T-helper 1 cell treated with Interleukin-12 subunit alpha and Interleukin-12 subunit beta and Interleukin-4 antibody, amounts not matched to agents 30 μg/mL and 1 μg/mL, for 36 hours (primary cell): ENCODE measurements at regions not wholly inside any gene's neighbourhood (a gene's known extent, or its start where the extent isn't known, plus 50 kb on each side); places are given as distances from the start of the nearest gene placed in this dataset.
"Not testable (repeated sequence)": the region's sequence is repeated elsewhere in the genome, so short reads cannot be mapped to it uniquely, and the experiment has no call there.

Experiments used
- H3K27ac Mint-ChIP-seq: one replicate; pipeline ENCODE4 v1.8.0; 2021; ENCODE audit warnings: mild to moderate bottlenecking, mixed read lengths
- H3K27me3 Mint-ChIP-seq: one replicate; pipeline ENCODE4 v1.8.0; 2021; ENCODE audit warnings: low read depth, mixed read lengths
- H3K36me3 Mint-ChIP-seq: one replicate; pipeline ENCODE4 v1.8.0; 2021; ENCODE audit warnings: low read depth, mixed read lengths
- H3K4me1 Mint-ChIP-seq: one replicate; pipeline ENCODE4 v1.8.0; 2021; ENCODE audit warnings: low read depth, mixed read lengths
- H3K4me3 Mint-ChIP-seq: one replicate; pipeline ENCODE4 v1.8.0; 2021; ENCODE audit warnings: mild to moderate bottlenecking, moderate library complexity, mixed read lengths
- H3K9me3 Mint-ChIP-seq: one replicate; pipeline ENCODE4 v1.8.0; 2021; ENCODE audit warnings: mixed read lengths

GRCh38 chr6:144786825-144787224 lies 501.7 kb downstream of the UTRN start:
- peaks cover 12% of the 10 kb centered on the region for H3K36me3 Mint-ChIP-seq
- no peaks in the 10 kb centered on the region for H3K9me3 Mint-ChIP-seq
- no peak overlapping the region for H3K27ac Mint-ChIP-seq

GRCh38 chr6:144793744-144794143 lies 508.6 kb downstream of the UTRN start:
- H3K27me3 Mint-ChIP-seq: no peaks in the 10 kb centered on the region
- H3K9me3 Mint-ChIP-seq: peaks cover 18% of the 10 kb centered on the region
- no peak overlapping the region for H3K4me3 Mint-ChIP-seq
- peaks cover 36% of the 10 kb centered on the region for H3K36me3 Mint-ChIP-seq
- no peak overlapping the region for H3K27ac Mint-ChIP-seq
- H3K4me1 Mint-ChIP-seq: no peaks in the 10 kb centered on the region

More at GRCh38 chr6:144786825-144787224, 501.7 kb downstream of the UTRN start:
- H3K27me3 Mint-ChIP-seq: no peaks in the 10 kb centered on the region
- no peaks in the 10 kb centered on the region for H3K4me1 Mint-ChIP-seq
- no peak overlapping the region for H3K4me3 Mint-ChIP-seq

- H3K4me3 Mint-ChIP-seq, H3K27me3 Mint-ChIP-seq, H3K4me1 Mint-ChIP-seq, H3K27ac Mint-ChIP-seq: not testable (repeated sequence)
- peaks cover 42% of the 10 kb centered on the region for H3K36me3 Mint-ChIP-seq
- H3K9me3 Mint-ChIP-seq: peaks cover 18% of the 10 kb centered on the region
Measured at GRCh38 chr6:144795022-144795421, 509.9 kb downstream of the UTRN start.

GRCh38 chr6:144796070-144796469 lies 510.9 kb downstream of the UTRN start:
- Mint-ChIP-seq H3K27ac (no peak overlapping the region), H3K4me3 (no peak overlapping the region), H3K36me3 (peaks cover 46% of the 10 kb centered on the region)

GRCh38 chr6:144797881-144798589 lies 512.9 kb downstream of the UTRN start:
- Mint-ChIP-seq H3K4me3 (no peak overlapping the region), H3K4me1 (no peaks in the 10 kb centered on the region), H3K36me3 (peaks cover 46% of the 10 kb centered on the region)

More at GRCh38 chr6:144796070-144796469, 510.9 kb downstream of the UTRN start:
- Mint-ChIP-seq H3K9me3 (peaks cover 18% of the 10 kb centered on the region), H3K27me3 (no peaks in the 10 kb centered on the region), H3K4me1 (no peaks in the 10 kb centered on the region)

GRCh38 chr6:144804246-144804790 lies 519.2 kb downstream of the UTRN start:
- H3K27me3 Mint-ChIP-seq: no peaks in the 10 kb centered on the region
- H3K4me3 Mint-ChIP-seq: no peak overlapping the region
- peaks cover 37% of the 10 kb centered on the region for H3K36me3 Mint-ChIP-seq
- no peaks in the 10 kb centered on the region for H3K4me1 Mint-ChIP-seq
- no peaks in the 10 kb centered on the region for H3K9me3 Mint-ChIP-seq
- no peak overlapping the region for H3K27ac Mint-ChIP-seq

More at GRCh38 chr6:144797881-144798589, 512.9 kb downstream of the UTRN start:
- peaks cover 18% of the 10 kb centered on the region for H3K9me3 Mint-ChIP-seq
- H3K27me3 Mint-ChIP-seq: no peaks in the 10 kb centered on the region
- H3K27ac Mint-ChIP-seq: no peak overlapping the region

- peaks cover 38% of the 10 kb centered on the region for H3K36me3 Mint-ChIP-seq
- H3K27ac Mint-ChIP-seq: no peak overlapping the region
- H3K4me3 Mint-ChIP-seq: no peak overlapping the region
- H3K4me1 Mint-ChIP-seq: no peaks in the 10 kb centered on the region
- H3K27me3 Mint-ChIP-seq: no peaks in the 10 kb centered on the region
- H3K9me3 Mint-ChIP-seq: no peaks in the 10 kb centered on the region
Measured at GRCh38 chr6:144805049-144805448, 519.9 kb downstream of the UTRN start.

GRCh38 chr6:144806222-144806621 lies 521.1 kb downstream of the UTRN start:
- Mint-ChIP-seq H3K4me1 (no peaks in the 10 kb centered on the region), H3K27ac (no peak overlapping the region), H3K4me3 (no peak overlapping the region), H3K9me3 (no peaks in the 10 kb centered on the region), H3K27me3 (no peaks in the 10 kb centered on the region), H3K36me3 (peaks cover 40% of the 10 kb centered on the region)

GRCh38 chr6:144809120-144809519 lies 524.0 kb downstream of the UTRN start:
- no peak overlapping the region for H3K4me3 Mint-ChIP-seq
- no peaks in the 10 kb centered on the region for H3K4me1 Mint-ChIP-seq
- H3K27me3 Mint-ChIP-seq: no peaks in the 10 kb centered on the region
- H3K27ac Mint-ChIP-seq: no peak overlapping the region
- peaks cover 42% of the 10 kb centered on the region for H3K36me3 Mint-ChIP-seq
- H3K9me3 Mint-ChIP-seq: no peaks in the 10 kb centered on the region

GRCh38 chr6:144809969-144810368 lies 524.8 kb downstream of the UTRN start:
- Mint-ChIP-seq H3K27me3 (no peaks in the 10 kb centered on the region), H3K4me1 (no peaks in the 10 kb centered on the region), H3K9me3 (no peaks in the 10 kb centered on the region), H3K27ac (no peak overlapping the region), H3K36me3 (peaks cover 40% of the 10 kb centered on the region), H3K4me3 (no peak overlapping the region)

GRCh38 chr6:144811140-144811539 lies 526.0 kb downstream of the UTRN start:
- no peaks in the 10 kb centered on the region for H3K9me3 Mint-ChIP-seq
- H3K27ac Mint-ChIP-seq: no peak overlapping the region
- H3K27me3 Mint-ChIP-seq: no peaks in the 10 kb centered on the region
- no peak overlapping the region for H3K4me3 Mint-ChIP-seq
- H3K36me3 Mint-ChIP-seq: peaks cover 34% of the 10 kb centered on the region
- H3K4me1 Mint-ChIP-seq: no peaks in the 10 kb centered on the region

GRCh38 chr6:144816936-144817335 lies 531.8 kb downstream of the UTRN start:
- H3K36me3 Mint-ChIP-seq: peaks cover 14% of the 10 kb centered on the region
- H3K27ac Mint-ChIP-seq: no peak overlapping the region
- no peaks in the 10 kb centered on the region for H3K27me3 Mint-ChIP-seq
- no peaks in the 10 kb centered on the region for H3K4me1 Mint-ChIP-seq
- H3K9me3 Mint-ChIP-seq: no peaks in the 10 kb centered on the region
- no peak overlapping the region for H3K4me3 Mint-ChIP-seq

- no peaks in the 10 kb centered on the region for H3K4me1 Mint-ChIP-seq
- H3K9me3 Mint-ChIP-seq: no peaks in the 10 kb centered on the region
- H3K27ac Mint-ChIP-seq: no peak overlapping the region
- H3K27me3 Mint-ChIP-seq: no peaks in the 10 kb centered on the region
- H3K4me3 Mint-ChIP-seq: no peak overlapping the region
- H3K36me3 Mint-ChIP-seq: peaks cover 7% of the 10 kb centered on the region
Measured at GRCh38 chr6:144820270-144820669, 535.1 kb downstream of the UTRN start.

- H3K4me1 Mint-ChIP-seq: no peaks in the 10 kb centered on the region
- H3K36me3 Mint-ChIP-seq: peaks cover 20% of the 10 kb centered on the region
- H3K27me3 Mint-ChIP-seq: no peaks in the 10 kb centered on the region
- H3K4me3 Mint-ChIP-seq: no peak overlapping the region
- H3K27ac Mint-ChIP-seq: no peak overlapping the region
- H3K9me3 Mint-ChIP-seq: no peaks in the 10 kb centered on the region
Measured at GRCh38 chr6:144823131-144823530, 538.0 kb downstream of the UTRN start.

- H3K27ac Mint-ChIP-seq: no peak overlapping the region
- no peak overlapping the region for H3K4me3 Mint-ChIP-seq
- no peaks in the 10 kb centered on the region for H3K27me3 Mint-ChIP-seq
- no peaks in the 10 kb centered on the region for H3K4me1 Mint-ChIP-seq
- H3K9me3 Mint-ChIP-seq: no peaks in the 10 kb centered on the region
- H3K36me3 Mint-ChIP-seq: peaks cover 23% of the 10 kb centered on the region
Measured at GRCh38 chr6:144824018-144824417, 538.9 kb downstream of the UTRN start.
